Fibroblast of mammary gland (primary cell): ENCODE measurements at regions not wholly inside any gene's neighbourhood (a gene's known extent, or its start where the extent isn't known, plus 50 kb on each side); places are given as distances from the start of the nearest gene placed in this dataset.

ENCODE experiments used
- DNase-seq: peaks from one replicate; pipeline ENCODE4 v3.0.0-alpha.2; 2010; ENCODE audit warnings: low read depth
- H3K4me3 ChIP-seq: 2 replicates; pipeline ENCODE4 v1.5.1; 2011; ENCODE audit warnings: low read depth, mild to moderate bottlenecking, low read length, moderate library complexity; ENCODE audit not compliant: control insufficient read depth
- TF ChIP-seq, protein P1 (sequence below): conservative IDR thresholded peaks from 2 replicates; pipeline ENCODE4 v1.5.1; 2011; ENCODE audit warnings: low read depth, low read length, inconsistent platforms; ENCODE audit not compliant: control insufficient read depth, insufficient read depth

DNA sequence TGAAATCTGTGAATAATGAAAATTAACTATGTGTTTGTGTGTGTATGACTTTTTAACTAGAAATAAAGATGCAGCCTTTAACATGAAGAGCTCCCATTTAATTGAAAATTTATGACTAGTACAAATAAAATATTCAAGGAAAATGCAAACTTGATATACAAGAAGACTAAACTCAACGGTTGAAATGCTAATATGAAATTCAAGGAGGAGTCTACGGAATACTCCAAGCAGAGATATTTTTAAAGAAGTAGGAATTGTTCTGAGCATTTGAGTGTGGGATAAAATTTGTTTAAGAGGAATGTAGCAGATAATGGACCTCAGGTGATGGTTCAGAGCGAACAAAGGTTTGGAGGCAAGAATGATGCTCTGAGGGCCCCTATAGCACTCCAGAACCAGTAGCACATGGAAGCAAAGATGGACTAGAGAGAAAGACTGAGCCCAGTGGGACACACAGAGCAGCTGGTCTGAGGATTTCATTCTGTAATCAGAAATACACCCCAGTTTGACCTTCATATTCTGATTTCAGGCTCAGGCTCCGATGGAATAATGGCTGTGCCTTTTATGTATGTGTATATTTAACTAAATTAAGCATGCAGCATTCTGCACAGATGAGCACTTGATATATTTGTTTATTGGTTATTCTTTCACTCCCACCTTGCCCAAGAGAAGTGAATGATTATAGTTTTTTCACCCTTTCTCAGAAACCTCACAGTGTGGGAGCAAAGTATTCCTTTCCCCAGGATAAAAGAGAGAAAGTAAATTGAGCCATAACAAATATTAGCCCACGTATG lies 227.1 kb downstream of the ZPLD1 start:
- DNase-seq = no peak
- TF ChIP-seq, protein P1, sequence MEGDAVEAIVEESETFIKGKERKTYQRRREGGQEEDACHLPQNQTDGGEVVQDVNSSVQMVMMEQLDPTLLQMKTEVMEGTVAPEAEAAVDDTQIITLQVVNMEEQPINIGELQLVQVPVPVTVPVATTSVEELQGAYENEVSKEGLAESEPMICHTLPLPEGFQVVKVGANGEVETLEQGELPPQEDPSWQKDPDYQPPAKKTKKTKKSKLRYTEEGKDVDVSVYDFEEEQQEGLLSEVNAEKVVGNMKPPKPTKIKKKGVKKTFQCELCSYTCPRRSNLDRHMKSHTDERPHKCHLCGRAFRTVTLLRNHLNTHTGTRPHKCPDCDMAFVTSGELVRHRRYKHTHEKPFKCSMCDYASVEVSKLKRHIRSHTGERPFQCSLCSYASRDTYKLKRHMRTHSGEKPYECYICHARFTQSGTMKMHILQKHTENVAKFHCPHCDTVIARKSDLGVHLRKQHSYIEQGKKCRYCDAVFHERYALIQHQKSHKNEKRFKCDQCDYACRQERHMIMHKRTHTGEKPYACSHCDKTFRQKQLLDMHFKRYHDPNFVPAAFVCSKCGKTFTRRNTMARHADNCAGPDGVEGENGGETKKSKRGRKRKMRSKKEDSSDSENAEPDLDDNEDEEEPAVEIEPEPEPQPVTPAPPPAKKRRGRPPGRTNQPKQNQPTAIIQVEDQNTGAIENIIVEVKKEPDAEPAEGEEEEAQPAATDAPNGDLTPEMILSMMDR = no peak
- no peak overlapping the region for H3K4me3 ChIP-seq

DNA sequence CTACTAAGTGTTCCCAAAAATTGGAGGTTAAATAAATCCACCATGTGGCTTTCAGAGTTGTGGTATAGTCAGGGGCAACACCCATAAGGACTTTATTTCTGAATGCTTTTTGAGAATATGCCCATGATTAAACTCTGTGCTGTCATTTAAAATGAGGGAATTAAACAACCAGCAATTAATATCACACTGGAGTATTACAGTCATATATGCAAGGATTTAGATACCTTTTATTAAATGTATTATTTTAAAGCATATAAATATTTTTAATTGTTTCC lies 227.6 kb downstream of the ZPLD1 start:
- no peak overlapping the region for H3K4me3 ChIP-seq
- TF ChIP-seq, protein P1 = no peak
- no peak for DNase-seq

DNA sequence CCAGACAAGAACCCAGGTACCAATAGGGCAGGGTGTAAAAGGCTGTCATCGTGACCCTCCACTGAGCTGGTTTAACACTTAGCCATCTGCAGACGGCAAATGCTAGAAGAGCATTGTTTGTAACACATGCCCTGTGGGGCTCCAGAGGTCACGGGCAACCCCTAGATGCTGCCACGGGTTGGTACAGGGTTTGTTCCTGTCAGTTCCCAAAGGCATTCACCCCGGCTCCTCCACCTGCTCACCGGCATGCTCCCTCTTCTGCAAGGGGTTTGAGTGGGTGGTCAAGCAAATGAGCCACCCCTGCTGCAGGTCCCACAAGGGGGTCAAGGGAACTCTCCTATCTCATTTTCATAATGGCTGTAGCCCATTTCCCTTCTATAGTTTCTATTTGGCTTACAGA lies 229.3 kb downstream of the ZPLD1 start:
- no peak overlapping the region for H3K4me3 ChIP-seq
- TF ChIP-seq, protein P1 = no peak
- DNase-seq = no peak

DNA sequence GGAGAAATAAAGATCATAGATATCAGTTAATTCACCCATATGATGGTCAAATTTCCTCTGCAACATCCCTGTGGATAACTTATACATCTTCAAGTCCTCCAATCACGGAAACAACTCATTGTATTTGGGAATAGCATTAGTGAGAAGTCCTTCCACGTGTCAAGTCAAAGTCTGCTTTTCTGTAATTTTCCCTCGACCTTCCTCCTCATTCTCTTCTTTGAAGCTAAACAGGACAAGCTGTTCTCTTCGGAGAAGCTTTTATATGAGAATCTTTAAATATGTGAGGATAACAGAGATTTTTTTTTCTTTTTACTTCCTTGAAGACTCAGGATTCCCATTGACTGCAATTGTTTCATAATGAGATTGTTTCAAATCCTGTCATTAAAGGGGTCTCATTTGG lies 230.4 kb downstream of the ZPLD1 start:
- TF ChIP-seq, protein P1 = no peak
- H3K4me3 ChIP-seq = no peak overlapping the region
- no peak for DNase-seq

DNA sequence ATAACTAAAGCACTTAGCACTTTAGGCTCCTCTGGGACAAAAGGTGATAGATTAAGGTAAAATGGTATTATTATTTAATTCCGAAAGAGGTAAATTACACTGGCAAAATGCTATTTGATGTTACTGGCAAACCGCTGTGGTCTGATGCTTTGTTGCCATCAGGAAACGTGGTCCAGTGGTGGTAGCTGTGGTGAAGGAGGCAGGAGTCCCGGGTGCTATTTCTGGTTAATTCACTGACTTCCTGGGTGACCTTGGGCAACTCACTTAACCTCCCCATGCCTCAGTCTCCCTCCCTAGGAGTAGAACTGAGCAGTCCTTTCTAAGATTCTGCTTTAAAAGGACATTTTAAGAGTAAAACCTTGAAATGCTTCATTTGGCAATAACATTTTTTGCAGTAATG lies 233.4 kb downstream of the ZPLD1 start:
- H3K4me3 ChIP-seq = no peak overlapping the region
- TF ChIP-seq, protein P1 = no peak
- no peak for DNase-seq

DNA sequence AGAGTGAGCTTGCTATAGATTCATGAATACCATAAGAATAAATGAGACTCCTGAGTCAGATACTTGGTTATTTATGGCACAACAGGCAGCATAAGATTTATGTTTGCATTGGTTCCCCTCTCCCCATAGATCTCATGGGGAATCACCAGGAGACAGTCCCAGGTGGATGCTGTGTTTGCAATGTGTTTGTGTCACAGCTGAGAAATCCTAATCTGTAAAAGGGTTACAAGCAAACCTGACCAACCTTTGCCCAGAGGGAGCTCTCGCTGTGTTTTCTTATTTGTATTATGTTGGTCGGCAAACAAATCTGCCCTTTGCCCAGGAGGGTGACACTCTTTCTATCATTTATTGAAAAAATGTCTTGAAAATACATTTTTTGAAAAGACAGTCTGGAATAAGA lies 236.2 kb downstream of the ZPLD1 start:
- TF ChIP-seq, protein P1 = no peak
- no peak for DNase-seq
- H3K4me3 ChIP-seq = no peak overlapping the region

DNA sequence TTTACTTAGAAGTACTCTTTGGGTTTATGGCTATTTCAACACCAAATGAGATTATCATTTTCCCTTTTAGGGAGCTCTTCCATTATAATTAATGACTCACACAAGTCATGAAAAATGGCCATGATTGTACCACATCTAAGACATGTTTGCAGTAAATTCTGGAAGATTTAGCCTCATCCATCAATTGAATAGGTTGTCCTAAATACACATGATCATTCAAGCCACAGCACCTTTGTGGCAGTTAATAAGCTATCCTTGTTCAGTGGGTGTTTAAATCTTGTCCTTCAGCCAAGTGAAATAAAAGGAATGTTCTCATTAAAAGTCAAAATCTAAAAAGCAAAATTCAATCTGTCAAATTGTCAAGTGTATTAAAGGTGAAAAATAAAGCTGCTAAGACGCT lies 237.5 kb downstream of the ZPLD1 start:
- TF ChIP-seq, protein P1 = no peak
- DNase-seq = no peak
- H3K4me3 ChIP-seq = no peak overlapping the region
